ENCODE measurements at regions not wholly inside any gene's neighbourhood (a gene's known extent, or its start where the extent isn't known, plus 50 kb on each side); places are given as distances from the start of the nearest gene placed in this dataset.

- no peak for DNase-seq
- intact Hi-C loops (cut with DNase I; ENCODE audit: low total_unique reads): no loop called here
- WGBS, 5 donors: 67 to 93% (median 85%) methylated on average over 2 of the region's 2 CpGs
- Histone ChIP-seq H3K4me3 (no peak overlapping the region), H3K36me3 (no peaks in the 10 kb centered on the region), H3K4me1 (no peaks in the 10 kb centered on the region), H3K27ac (no peak overlapping the region), H3K27me3 (replicated peaks in 1 of 7) (no peaks in the 10 kb centered on the region), H3K9me3 (peaks cover 0 to 6% (median 0%) of the 10 kb centered on the region in 8 donors)
- TF ChIP-seq CTCF (IDR thresholded peaks at IDR 0.05 in 8 of 11, conservative IDR thresholded peaks at IDR 0.05 in 3 of 11): no peak
- TF ChIP-seq POLR2AphosphoS5 (IDR thresholded peaks at IDR 0.05): no peak
- no peak for TF ChIP-seq POLR2A (IDR thresholded peaks at IDR 0.05)
Observed at GRCh38 chr2:195367809-195368208, 289.2 kb upstream of the SLC39A10 start.

- H3K9me3 ChIP-seq: peaks cover 0 to 6% (median 0%) of the 10 kb centered on the region in 8 donors
- H3K27ac ChIP-seq: no peak overlapping the region
- intact Hi-C loops (cut with DNase I; ENCODE audit: low total_unique reads): no loop called here
- no peaks in the 10 kb centered on the region for H3K36me3 ChIP-seq
- H3K4me1 ChIP-seq: no peaks in the 10 kb centered on the region
- H3K4me3 ChIP-seq: no peak overlapping the region
- no peaks in the 10 kb centered on the region for H3K27me3 ChIP-seq (replicated peaks in 1 of 7)
- WGBS, 5 donors: 78 to 92% (median 82%) methylated on average over 5 of the region's 5 CpGs
- no peak for DNase-seq
- TF ChIP-seq POLR2A (IDR thresholded peaks at IDR 0.05): no peak
- no peak for TF ChIP-seq POLR2AphosphoS5 (IDR thresholded peaks at IDR 0.05)
- TF ChIP-seq CTCF (IDR thresholded peaks at IDR 0.05 in 8 of 11, conservative IDR thresholded peaks at IDR 0.05 in 3 of 11): no peak
Observed at GRCh38 chr2:195364015-195364965, 292.7 kb upstream of the SLC39A10 start.

- no peak for TF ChIP-seq POLR2A (IDR thresholded peaks at IDR 0.05)
- no peak for TF ChIP-seq POLR2AphosphoS5 (IDR thresholded peaks at IDR 0.05)
- TF ChIP-seq CTCF (IDR thresholded peaks at IDR 0.05 in 8 of 11, conservative IDR thresholded peaks at IDR 0.05 in 3 of 11): no peak
- intact Hi-C loops (cut with DNase I; ENCODE audit: low total_unique reads): no loop called here
- Histone ChIP-seq H3K4me1 (peaks cover 0 to 4% (median 0%) of the 10 kb centered on the region in 6 donors), H3K36me3 (no peaks in the 10 kb centered on the region), H3K27me3 (replicated peaks in 1 of 7) (no peaks in the 10 kb centered on the region), H3K27ac (no peak overlapping the region), H3K4me3 (no peak overlapping the region), H3K9me3 (peaks cover 0 to 6% (median 0%) of the 10 kb centered on the region in 8 donors)
- no peak for DNase-seq
- 80 to 98% (median 90%) methylated on average over 1 of the region's 1 CpG for WGBS, 5 donors
Observed at GRCh38 chr2:195363496-195363895, 293.5 kb upstream of the SLC39A10 start.

GRCh38 chr2:195360242-195360641 is 296.8 kb upstream of the SLC39A10 start:
- Histone ChIP-seq H3K27me3 (replicated peaks in 1 of 7) (no peaks in the 10 kb centered on the region), H3K4me3 (no peak overlapping the region), H3K9me3 (peaks cover 0 to 13% (median 6%) of the 10 kb centered on the region in 8 donors), H3K36me3 (no peaks in the 10 kb centered on the region), H3K27ac (no peak overlapping the region), H3K4me1 (peaks cover 0 to 4% (median 0%) of the 10 kb centered on the region in 6 donors)
- intact Hi-C loops (cut with DNase I; ENCODE audit: low total_unique reads): no loop called here
- no peak for TF ChIP-seq POLR2A (IDR thresholded peaks at IDR 0.05)
- TF ChIP-seq POLR2AphosphoS5 (IDR thresholded peaks at IDR 0.05): no peak
- no peak for TF ChIP-seq CTCF (IDR thresholded peaks at IDR 0.05 in 8 of 11, conservative IDR thresholded peaks at IDR 0.05 in 3 of 11)
- no peak for DNase-seq
- WGBS, 5 donors: 48 to 78% (median 66%) methylated on average over 1 of the region's 1 CpG

Measured in spleen (tissue), 11 donors.